NCI-H524 treated with DMSO at 0.1 percent for 48 hours (cell line): ENCODE measurements at regions not wholly inside any gene's neighbourhood (a gene's known extent, or its start where the extent isn't known, plus 50 kb on each side); places are given as distances from the start of the nearest gene placed in this dataset.

ENCODE experiments used
- DNase-seq: peaks from one replicate; lab custom pipeline; 2025; lab: John Stamatoyannopoulos, UW

DNA sequence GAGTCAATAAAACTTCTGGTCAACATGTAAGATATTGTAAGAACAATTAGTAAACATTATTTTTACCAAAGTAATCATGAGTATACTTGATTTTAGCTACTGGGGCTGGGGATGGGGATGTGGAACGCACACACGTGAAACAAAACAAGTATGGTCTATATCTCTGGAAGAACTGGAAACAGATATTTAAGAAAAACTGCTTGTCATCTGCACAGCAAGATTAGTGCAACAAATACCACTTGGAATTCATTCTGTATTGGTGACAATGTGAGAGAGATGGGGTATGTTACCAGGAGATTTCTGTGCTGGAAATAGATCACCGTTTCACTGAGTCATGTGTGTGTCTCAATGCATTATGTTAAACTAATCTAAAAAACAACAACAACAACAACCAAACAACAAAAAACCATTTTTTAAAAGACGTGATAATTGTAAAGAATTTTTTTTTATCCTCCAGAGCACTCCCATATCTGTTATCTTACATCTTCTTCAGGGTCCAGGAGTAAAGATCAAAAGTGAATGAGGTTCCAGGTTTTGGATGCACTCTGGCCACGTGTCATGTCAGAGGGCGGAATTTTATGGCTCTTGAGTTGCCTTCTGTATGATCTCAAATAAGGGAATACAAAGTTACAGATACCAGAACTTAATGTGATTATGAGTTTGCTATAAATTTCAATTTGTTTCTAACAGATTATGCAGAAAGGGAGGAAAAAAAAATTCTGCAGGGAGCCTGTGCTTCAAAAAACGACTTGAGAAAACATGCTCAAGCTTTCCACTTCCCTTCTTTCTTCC lies 153.0 kb downstream of the BBOX1 start:
- no peak for DNase-seq

DNA sequence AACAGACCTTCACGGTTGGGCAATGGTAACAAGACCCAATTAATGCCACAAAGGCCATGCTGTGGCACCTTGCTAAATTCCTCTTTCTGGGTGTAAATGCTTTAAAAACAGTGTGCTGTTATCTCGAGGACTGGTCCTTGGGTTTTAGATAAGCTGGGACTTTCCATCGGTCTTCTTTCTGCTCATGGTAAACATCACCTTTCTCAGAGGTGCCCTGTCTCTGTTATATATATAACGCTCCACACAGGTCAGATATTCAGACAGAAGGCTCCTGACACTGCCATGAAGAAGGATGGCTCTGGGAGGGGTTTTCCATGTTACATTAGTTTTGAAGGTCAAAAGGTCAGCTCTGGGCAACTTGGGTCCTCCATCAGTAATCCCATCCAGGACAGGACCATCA lies 151.6 kb downstream of the BBOX1 start:
- DNase-seq = no peak

DNA sequence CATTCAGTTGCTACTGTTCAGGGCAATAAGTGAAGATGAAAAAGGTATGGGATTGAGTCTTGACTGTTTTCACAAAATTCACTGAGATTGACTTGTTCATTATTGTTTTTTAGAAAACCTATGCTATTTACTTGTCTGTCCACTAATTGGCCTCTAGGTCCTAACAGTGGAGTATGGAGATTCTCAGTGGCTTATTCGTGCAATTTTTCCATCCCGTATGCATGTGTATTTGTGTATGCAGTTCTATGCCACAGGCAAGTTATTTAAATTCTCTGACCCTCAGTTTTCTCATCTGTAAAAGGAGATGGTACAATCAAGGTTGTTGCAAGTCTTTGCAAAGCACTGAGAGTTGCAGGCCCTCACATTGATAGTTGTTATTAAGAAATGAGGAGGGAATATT lies 151.0 kb downstream of the BBOX1 start:
- DNase-seq = no peak

- DNase-seq = no peak
Measured at GRCh38 chr11:27188696-27189095, 148.1 kb downstream of the BBOX1 start.

DNA sequence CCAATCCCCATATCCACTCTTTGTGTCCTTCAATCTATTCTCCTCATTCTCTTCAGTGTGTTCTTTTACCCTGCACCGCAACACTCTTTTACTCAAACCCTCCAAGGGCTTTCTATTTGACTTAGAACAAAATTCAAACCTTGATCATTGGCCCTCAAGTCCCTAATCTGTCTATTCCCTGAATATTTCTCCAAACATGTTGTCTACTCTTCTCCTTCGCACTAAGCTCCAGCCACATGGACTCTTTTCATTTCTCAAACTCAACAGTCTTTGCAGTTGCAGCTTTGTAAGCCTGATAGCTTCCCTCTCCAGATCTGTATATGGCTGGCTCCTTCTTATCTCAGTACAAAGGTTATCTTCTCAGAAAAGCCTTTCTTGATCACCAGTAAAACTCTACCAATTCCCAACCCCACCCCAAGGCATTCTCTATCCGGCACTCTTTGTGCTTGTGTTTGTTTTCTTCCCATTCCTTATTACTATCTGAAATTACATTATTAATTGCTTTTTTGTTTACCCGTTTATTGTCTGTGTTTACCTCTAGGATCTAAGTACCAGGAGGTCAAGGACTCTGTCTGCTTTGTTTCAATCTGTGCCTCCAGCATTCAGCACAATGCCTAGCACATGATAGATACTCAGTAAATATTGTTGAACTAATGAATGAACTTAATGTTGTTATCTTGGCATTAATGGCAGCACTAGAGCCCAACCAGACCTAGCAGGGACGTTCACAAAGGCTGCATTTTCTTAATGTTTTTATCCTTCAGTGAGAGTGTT lies 147.4 kb downstream of the BBOX1 start:
- DNase-seq = no peak

GRCh38 chr11:27187075-27187847 lies 146.6 kb downstream of the BBOX1 start:
- no peak for DNase-seq

DNA sequence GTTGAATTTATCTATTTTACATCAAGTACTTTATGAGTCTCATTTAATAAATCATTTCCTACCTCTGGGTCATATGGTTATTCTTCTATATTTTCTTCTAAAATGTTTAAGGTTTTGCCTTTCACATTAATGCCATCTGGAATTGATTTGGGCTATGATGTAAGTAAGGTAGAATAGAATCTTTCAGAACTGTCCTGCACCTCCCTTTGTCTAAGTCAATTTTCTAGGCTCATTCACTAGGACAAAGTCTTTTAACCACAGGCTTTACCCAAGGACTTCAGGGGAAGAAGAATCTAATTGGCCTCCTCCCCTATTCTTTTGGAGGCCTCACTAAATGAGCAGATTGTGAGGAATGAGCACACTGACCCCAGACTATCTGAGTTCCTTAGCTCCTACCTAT lies 146.0 kb downstream of the BBOX1 start:
- DNase-seq = no peak

- no peak for DNase-seq
Measured at GRCh38 chr11:27184458-27185312, 144.1 kb downstream of the BBOX1 start.

- DNase-seq = no peak
Measured at GRCh38 chr11:27183672-27184457, 143.2 kb downstream of the BBOX1 start.

GRCh38 chr11:27179334-27179733 lies 138.7 kb downstream of the BBOX1 start:
- no peak for DNase-seq

DNA sequence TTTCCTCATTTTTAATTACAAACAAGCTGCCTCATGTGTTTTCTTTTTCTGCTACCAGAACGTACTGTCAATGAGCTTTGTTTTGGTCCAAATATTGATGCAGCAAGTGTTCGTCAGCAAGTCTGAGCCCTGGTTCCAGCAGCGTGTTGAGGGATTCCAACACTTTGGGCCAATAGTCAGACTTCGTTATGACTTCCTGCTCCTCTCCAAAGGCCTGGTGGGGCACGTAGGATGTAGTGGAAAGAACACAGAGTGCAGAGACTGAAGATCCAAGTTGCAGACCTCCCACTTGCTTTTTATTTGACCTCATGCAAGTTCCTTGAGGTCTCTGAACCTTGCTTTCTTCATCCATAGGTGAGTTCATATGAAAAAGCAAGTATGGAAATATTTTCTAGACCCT lies 138.2 kb downstream of the BBOX1 start:
- no peak for DNase-seq
